ENCODE measurements at regions not wholly inside any gene's neighbourhood (a gene's known extent, or its start where the extent isn't known, plus 50 kb on each side); places are given as distances from the start of the nearest gene placed in this dataset.
"Not testable (repeated sequence)": the region's sequence is repeated elsewhere in the genome, so short reads cannot be mapped to it uniquely, and the experiment has no call there.

DNA sequence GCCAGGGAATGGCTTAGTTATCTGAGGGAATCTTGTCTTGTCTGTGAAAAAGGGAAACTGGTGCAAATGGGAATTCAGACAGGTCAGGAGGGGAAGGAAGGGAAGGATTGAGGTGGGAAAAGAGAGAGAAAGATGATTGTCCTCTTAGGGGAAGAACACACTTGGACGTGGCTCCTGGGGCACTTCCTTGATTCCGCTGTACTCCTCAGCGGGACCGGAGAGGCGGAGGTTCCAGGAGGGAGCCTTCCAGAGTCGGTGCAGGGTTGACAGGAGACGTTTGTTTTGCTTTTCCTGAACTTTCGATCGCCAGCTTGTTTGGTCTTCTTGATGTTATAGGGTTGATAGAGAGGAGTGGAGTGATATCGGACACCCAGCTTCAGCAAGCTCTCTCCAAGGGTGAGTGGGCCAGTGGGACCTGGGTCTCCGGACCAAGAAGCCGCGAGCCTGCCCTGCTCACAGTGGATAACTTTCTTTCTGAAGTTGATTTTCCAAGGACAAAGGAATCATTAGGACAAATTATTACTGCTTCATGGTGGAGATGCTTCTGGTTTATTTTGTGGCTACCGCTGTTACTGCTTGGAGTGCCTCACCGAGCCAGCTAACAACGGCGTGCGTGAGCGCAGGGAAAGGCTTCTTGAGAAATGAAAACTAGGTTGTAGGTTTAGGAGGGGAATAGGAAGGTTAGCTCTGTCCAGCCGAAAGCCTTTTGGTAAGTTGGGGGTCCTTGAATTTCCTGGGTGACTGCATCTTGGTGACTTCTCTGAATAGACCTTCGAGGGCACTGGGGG, 52.4 kb upstream of the APOD start:
- intact Hi-C loops (cut with DNase I); DNase-seq; ATAC-seq: not testable (repeated sequence)

DNA sequence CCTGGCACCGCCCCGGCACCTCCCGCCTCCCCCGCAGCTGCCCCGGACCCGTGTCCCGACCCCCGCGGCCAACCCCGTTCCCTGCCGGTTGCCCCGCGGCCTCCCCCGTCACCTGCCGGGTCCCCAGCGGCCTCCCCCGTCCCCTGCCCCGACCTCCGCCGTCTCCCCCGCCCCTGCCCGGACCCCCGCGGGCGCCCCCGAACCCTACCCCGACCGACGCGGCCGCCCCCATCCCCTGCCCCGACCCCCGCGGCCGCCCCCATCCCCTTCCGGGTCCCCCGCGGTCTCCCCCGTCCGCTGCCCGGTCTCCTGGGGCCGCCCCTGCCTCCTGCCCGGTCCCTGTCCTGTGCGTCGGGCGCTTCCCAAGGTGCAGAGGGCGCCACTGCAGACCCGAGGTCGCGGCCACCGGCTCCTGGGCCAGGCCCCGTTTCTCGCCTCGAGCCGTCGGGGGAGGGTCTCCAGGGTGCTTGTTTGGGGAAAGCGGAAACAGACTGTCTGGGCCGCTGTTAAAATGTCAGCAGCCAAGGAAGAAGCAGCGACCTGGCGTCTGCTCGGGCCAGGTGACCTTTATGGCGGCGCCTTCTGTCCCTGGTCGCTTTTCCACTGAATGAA, 51.6 kb upstream of the APOD start:
- DNase-seq; intact Hi-C loops (cut with DNase I): not testable (repeated sequence)
- ATAC-seq = peak in 1 of 2 donors; percentile 3

DNA sequence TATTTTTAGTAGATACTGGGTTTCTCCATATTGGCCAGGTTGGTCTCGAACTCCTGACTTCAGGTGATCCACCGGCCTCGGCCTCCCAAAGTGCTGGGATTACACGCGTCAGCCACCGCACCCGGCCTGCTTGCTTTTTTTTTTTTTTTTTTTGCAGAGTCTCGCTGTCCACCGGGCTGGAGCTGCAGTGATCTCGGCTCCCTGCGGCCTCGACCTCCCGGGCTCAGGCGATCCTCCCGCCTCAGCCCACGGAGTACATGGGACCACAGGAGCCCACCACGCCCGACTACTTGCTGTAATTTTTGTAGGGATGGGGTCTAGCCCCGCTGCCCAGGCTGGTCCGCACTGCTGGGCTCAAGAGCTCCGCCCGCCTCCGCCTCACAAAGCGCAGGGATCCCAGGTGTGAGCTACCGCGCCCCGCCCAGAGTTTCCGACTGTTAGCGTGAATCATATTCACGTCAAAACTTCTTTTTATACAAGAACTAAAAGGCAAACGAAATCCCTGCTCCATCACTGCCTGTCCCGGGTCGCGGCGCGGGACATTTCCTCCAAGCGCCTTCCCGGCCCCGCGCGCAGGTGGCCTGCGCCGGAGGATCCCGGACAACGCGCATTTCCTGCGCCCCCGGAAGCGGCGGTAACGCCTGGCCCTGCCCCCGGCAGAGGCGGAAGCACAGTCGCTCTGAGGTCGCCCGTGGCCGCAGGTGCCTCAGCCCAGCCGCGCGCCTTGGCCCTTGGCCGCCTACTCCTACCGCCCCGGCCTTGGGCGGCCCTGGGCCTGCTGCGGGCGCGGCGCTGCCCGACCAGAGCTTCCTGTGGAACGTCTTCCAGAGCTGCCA, 50.9 kb upstream of the APOD start:
- DNase-seq; intact Hi-C loops (cut with DNase I): not testable (repeated sequence)
- peak; percentile 98 to 99 for ATAC-seq
